ENCODE measurements at regions not wholly inside any gene's neighbourhood (a gene's known extent, or its start where the extent isn't known, plus 50 kb on each side); places are given as distances from the start of the nearest gene placed in this dataset.

DNA sequence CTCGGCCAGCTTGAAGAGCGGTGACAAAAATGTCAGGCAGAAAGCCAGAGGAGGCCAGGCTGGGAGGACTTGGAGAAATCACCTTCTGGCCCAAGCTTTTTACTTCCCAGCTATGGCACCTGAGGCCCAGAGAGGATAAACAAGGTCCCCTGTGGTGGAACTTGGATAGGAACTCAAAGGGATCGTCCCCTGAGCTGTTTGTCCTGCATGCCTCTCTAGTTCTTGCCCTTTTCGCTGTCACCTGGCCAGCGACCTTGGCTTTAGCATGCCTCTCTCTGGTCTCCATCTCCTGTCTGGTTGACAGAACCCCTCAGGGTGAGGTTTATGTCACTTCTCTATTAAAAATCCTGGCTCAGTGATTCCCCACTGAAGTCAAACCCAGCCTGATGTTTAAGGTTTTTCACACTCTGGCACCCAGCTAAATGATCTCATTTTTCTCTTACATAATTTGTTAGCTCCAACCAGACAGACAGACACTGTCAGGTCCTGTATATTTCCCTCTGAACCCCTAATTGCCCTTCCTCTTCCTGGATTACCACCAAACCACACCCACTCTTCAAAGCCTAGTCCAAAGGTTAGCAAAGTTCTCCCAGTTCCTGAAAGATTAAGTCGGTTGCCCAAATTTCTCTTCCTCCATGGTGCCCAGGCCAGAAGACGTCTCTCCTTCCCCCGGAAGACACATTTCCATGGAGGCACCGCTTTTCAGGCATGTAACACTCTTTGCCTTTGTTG, 169.1 kb downstream of the FAM43A start:
- H3K9me2 ChIP-seq (replicated peaks; ENCODE audit: insufficient read depth, low read length) = no peaks in the 10 kb centered on the region
- H3K9ac ChIP-seq (ENCODE audit: low read length) = no peak overlapping the region
- no peak overlapping the region for H2AFZ ChIP-seq (ENCODE audit: low read depth, low read length, severe bottlenecking)
- TF ChIP-seq, protein P1, sequence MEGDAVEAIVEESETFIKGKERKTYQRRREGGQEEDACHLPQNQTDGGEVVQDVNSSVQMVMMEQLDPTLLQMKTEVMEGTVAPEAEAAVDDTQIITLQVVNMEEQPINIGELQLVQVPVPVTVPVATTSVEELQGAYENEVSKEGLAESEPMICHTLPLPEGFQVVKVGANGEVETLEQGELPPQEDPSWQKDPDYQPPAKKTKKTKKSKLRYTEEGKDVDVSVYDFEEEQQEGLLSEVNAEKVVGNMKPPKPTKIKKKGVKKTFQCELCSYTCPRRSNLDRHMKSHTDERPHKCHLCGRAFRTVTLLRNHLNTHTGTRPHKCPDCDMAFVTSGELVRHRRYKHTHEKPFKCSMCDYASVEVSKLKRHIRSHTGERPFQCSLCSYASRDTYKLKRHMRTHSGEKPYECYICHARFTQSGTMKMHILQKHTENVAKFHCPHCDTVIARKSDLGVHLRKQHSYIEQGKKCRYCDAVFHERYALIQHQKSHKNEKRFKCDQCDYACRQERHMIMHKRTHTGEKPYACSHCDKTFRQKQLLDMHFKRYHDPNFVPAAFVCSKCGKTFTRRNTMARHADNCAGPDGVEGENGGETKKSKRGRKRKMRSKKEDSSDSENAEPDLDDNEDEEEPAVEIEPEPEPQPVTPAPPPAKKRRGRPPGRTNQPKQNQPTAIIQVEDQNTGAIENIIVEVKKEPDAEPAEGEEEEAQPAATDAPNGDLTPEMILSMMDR (IDR thresholded peaks at IDR 0.05; ENCODE audit: insufficient read depth, low read length, poor library complexity, severe bottlenecking) = no peak
- TF ChIP-seq EZH2phosphoT487 (conservative IDR thresholded peaks at IDR 0.05; ENCODE audit: low read length) = no peak
- no peak overlapping the region for H3K27ac ChIP-seq (ENCODE audit: low read depth, low read length)
- no peaks in the 10 kb centered on the region for H3K79me2 ChIP-seq (ENCODE audit: insufficient read depth, low read length)
- no peak overlapping the region for H3K4me3 ChIP-seq (ENCODE audit: insufficient read depth, low read length, poor library complexity, severe bottlenecking)
- H4K20me1 ChIP-seq (ENCODE audit: low read depth, low read length) = no peaks in the 10 kb centered on the region
- no peaks in the 10 kb centered on the region for H3K27me3 ChIP-seq (ENCODE audit: low read length)
- H3K4me2 ChIP-seq (ENCODE audit: low read depth, low read length, poor library complexity, severe bottlenecking) = no peak overlapping the region
- no peaks in the 10 kb centered on the region for H3F3A ChIP-seq (ENCODE audit: insufficient read depth)
- no peaks in the 10 kb centered on the region for H3K36me3 ChIP-seq (ENCODE audit: low read length)
- H3K9me3 ChIP-seq (ENCODE audit: insufficient read depth, low read length) = no peaks in the 10 kb centered on the region

DNA sequence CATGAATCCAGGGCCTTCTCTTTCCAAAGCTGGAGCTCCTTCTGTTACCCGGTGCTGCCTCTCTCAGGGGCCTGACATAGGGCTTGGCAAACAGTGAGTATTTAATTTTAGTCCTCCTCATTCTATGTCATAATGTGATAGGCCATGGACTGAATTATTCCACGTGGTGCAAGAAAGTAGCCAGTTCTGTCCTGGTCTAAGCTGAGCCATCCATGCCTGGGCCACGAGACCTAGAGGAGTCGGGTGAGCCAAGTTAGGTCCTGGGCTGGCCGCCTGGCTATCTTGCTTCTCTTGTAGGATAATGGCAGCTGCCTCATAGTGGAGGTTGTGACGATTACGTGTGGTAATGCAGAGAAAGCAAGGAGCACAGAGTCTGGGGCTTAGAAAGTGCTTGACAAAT, 170.6 kb downstream of the FAM43A start:
- Histone ChIP-seq H3K27ac (ENCODE audit: low read depth, low read length) (no peak overlapping the region), H4K20me1 (ENCODE audit: low read depth, low read length) (no peaks in the 10 kb centered on the region), H3K36me3 (ENCODE audit: low read length) (no peaks in the 10 kb centered on the region), H3K4me2 (ENCODE audit: low read depth, low read length, poor library complexity, severe bottlenecking) (no peak overlapping the region), H3K9ac (ENCODE audit: low read length) (no peak overlapping the region), H3K9me3 (ENCODE audit: insufficient read depth, low read length) (no peaks in the 10 kb centered on the region), H3K27me3 (ENCODE audit: low read length) (no peaks in the 10 kb centered on the region), H3K79me2 (ENCODE audit: insufficient read depth, low read length) (no peaks in the 10 kb centered on the region), H3K4me3 (ENCODE audit: insufficient read depth, low read length, poor library complexity, severe bottlenecking) (no peak overlapping the region), H2AFZ (ENCODE audit: low read depth, low read length, severe bottlenecking) (no peak overlapping the region), H3F3A (ENCODE audit: insufficient read depth) (no peaks in the 10 kb centered on the region), H3K9me2 (replicated peaks; ENCODE audit: insufficient read depth, low read length) (no peaks in the 10 kb centered on the region)
- TF ChIP-seq, protein P1 (IDR thresholded peaks at IDR 0.05; ENCODE audit: insufficient read depth, low read length, poor library complexity, severe bottlenecking) = no peak

DNA sequence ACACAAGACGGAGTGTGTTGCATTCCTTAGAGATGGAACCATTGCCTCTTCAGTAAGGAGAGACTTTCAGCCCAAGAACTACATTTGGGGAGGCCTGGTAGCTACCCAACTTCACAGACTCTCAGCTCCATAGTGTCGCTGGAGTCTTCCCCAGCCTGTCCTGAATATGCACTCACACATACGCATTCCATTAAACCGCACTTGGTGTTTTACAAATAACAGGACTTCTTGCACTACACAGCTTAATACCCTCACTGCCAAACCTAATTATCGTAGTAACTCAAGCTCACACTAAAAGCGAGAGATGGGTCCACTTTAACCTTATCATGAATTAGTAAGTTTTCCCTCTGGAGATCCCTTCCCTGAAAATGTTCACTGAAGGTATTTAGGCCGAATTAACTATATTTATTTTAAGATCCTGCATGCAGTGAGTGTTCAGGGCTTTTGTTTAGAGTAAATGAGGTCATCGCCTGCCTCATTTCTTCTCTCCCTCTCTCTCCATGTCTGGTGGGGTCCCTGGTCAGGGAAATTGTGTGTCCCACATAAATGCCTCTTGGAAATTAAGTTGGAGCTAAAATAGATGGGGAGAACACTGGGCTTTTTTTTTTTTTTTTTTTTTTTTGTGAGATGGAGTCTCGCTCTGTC, 171.9 kb downstream of the FAM43A start:
- Histone ChIP-seq H3K27me3 (ENCODE audit: low read length) (no peaks in the 10 kb centered on the region), H3K4me2 (ENCODE audit: low read depth, low read length, poor library complexity, severe bottlenecking) (no peak overlapping the region), H4K20me1 (ENCODE audit: low read depth, low read length) (no peaks in the 10 kb centered on the region), H3K79me2 (ENCODE audit: insufficient read depth, low read length) (no peaks in the 10 kb centered on the region), H3K9me3 (ENCODE audit: insufficient read depth, low read length) (no peaks in the 10 kb centered on the region), H3K36me3 (ENCODE audit: low read length) (no peaks in the 10 kb centered on the region), H3K9me2 (replicated peaks; ENCODE audit: insufficient read depth, low read length) (no peaks in the 10 kb centered on the region), H3K4me3 (ENCODE audit: insufficient read depth, low read length, poor library complexity, severe bottlenecking) (no peak overlapping the region), H2AFZ (ENCODE audit: low read depth, low read length, severe bottlenecking) (no peak overlapping the region), H3F3A (ENCODE audit: insufficient read depth) (no peaks in the 10 kb centered on the region), H3K27ac (ENCODE audit: low read depth, low read length) (no peak overlapping the region), H3K9ac (ENCODE audit: low read length) (no peak overlapping the region)
- TF ChIP-seq, protein P1 (IDR thresholded peaks at IDR 0.05; ENCODE audit: insufficient read depth, low read length, poor library complexity, severe bottlenecking) = no peak
- TF ChIP-seq EZH2phosphoT487 (conservative IDR thresholded peaks at IDR 0.05; ENCODE audit: low read length) = no peak

Measured in SU-DHL-6 (cell line).